IPS-18c (cell line): ENCODE measurements at regions not wholly inside any gene's neighbourhood (a gene's known extent, or its start where the extent isn't known, plus 50 kb on each side); places are given as distances from the start of the nearest gene placed in this dataset.

Experiments used
- H3K4me3 ChIP-seq: 2 replicates; pipeline ENCODE4 v1.7.0; 2013; ENCODE audit warnings: low read depth, mild to moderate bottlenecking, low read length, moderate library complexity; ENCODE audit not compliant: insufficient read depth
- H3K9me3 ChIP-seq: one replicate; pipeline ENCODE4 v1.6.1; 2013; ENCODE audit warnings: mild to moderate bottlenecking, low read length, moderate library complexity; ENCODE audit not compliant: control insufficient read depth, insufficient read depth

DNA sequence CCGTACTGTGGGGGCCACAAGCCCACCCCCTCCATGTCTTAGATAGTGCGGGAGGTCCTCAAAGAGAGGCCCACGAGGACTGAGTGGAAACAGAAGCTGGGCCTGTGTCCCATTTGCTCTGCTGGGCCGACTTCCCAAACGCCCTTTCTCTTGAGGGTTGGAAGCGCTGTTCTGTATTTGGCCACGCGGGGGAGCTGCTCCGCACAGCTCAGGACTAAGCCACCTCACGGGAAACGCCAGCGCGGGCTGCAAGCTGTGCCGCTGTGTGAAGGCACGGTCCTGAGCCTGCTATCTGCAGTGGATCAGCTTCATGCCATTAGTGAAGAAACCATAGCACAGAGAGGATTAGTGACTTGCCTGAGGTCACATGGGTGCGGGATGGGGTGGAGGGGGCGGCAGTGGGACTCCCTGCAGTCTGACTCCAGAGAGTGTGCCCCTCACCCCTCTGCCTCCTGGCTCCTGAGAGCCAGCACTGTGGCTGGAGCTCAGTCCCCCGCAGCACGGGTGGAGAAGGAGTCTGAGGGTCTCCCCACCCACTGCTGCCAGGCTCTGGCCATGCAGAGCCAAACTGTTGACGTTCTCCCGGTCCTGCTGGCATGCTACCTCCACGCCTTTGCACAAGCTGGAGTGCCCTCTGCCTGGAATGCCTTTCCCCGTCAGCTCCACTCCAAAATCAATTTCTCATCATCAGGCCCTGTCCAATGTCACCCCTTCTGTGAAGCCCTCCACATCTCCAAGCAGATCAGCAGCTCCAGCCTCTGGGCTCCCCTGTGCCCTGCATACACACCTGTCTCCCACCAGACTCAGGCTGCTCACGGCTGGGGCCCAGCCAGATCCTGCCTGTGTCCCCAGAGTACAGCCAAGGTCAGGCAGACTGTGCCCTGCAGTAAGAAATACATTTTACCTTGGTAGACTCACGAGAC is 51.5 kb upstream of the LRRC32 start:
- H3K4me3 ChIP-seq, result peak overlapping the region; percentile 2; the same call in 1 of the 2 replicates
- no peaks in the 10 kb centered on the region for H3K9me3 ChIP-seq

DNA sequence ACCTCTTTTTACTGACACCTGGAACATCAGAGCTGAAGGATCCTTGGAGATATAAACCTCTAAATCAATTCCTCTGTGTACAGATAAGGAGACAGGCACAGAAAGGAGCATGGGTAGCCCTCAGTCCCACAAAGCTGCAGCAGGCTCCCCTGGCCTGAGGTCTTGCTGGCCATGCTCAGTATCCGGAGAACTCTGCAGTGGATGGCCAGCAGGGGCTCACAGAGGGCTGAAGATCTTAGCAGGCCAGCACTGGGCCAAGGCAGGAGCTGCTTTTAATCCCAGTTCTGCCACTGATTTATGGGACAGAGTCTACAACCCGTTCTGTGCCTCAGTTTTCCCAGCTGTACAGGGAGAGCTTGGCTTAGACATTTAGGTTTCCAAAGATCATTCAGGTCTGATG is 52.6 kb upstream of the LRRC32 start:
- Histone ChIP-seq H3K4me3 (no peak overlapping the region), H3K9me3 (no peaks in the 10 kb centered on the region)

DNA sequence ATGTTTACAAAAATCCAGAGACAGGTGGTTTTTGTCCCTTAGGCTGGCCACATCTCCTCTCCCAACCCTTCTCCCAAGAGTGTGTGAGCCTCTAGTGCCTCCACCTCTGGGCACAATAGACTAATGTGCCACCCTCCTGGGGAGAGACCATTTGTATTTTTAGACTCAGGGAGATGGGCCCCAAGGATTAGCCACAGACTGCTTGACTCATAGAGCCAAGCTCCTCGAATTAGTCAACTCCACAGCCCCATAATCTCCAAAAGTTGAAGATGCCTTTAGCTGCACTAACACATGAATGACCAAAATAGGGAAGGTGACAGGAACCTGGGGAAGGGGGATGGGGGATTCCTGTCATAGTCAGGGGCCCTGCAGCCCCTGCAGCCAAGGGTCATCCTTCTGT is 53.0 kb upstream of the LRRC32 start:
- Histone ChIP-seq H3K9me3 (no peaks in the 10 kb centered on the region), H3K4me3 (no peak overlapping the region)

DNA sequence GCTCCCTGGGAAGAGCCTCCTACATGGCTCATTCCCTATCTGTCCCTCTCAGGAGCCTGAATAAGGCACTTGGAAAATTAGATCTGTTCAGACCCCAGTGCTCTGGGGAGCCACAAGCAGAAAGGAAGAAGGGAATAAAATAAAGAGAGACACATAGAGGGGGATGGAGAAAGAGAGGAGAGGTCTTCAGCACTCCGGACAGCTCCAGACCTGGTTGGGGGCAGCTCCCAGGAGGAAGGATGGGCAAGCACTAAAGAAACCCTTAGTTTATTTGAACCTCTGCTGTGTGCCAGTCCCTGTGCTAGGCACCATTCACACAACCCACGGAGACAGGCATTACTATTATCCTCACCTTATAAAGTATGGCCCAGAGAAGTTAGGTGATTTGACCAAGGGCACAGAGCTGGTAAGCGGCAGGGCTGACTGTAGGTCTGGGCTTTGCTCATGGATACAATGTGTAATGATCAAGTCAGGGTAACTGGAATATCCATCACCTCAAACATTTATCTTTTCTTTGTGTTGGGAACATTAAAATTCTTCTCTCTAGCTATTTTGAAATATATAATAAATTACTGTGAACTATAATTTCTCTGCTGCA is 53.7 kb upstream of the LRRC32 start:
- Histone ChIP-seq H3K4me3 (no peak overlapping the region), H3K9me3 (no peaks in the 10 kb centered on the region)

DNA sequence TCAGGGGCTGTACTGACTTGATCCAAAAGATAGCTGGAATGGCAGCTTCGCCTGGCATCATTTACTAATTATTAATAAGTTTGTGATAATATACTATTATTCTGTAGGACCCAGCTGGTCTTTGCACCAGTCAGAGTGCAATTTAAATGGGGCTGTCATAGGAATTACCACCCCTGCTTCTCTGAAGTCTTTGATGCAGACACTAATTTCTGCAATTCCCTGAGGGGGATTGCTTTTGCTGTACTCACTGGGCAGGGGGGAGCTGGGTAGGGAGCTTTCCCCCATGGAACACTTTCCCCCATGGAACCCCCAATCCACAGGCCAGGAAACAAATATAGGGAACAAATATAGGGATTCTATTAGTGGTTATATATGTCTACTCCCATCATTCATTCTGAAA is 54.9 kb upstream of the TSKU start:
- H3K9me3 ChIP-seq, result no peaks in the 10 kb centered on the region
- H3K4me3 ChIP-seq, result no peak overlapping the region

DNA sequence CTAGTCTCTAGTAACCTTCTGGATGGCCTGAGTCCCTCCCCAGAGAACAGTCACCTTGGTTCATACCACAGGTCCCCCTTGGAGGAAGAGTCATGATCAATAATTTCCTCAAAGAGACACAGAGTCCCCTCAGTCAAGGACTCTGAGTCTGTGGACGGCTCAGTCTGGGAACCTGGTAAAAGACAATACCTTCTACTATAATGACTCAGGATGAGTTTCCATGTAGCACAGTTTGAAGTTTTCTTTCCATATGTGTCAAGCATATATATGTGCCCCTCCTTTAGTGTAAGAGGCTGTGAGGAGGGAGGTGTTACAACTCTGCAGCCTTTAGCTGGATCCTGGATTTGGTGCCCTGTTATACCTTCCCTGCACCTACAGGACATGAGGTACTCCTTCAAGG is 54.4 kb upstream of the TSKU start:
- no peak overlapping the region for H3K4me3 ChIP-seq
- no peaks in the 10 kb centered on the region for H3K9me3 ChIP-seq

DNA sequence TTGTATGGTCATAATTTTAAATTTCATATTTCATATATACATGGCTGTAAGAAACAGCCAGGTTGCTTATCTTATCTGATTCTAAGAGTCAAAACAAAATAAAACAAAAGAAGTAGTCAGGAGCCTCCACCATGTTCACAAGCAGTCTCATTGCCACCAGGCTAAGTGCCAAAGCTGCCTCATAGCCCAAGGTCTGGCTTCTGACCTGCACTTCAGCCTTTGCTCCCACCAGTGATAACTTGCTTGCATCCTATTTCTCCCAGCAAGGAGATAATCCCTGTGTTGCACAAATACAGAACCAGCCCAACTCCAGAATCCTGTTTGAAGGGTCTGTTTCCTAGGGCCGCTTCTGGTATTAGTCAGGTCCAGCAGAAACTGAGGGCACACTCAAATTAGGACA is 53.9 kb upstream of the TSKU start:
- Histone ChIP-seq H3K9me3 (no peaks in the 10 kb centered on the region), H3K4me3 (no peak overlapping the region)

DNA sequence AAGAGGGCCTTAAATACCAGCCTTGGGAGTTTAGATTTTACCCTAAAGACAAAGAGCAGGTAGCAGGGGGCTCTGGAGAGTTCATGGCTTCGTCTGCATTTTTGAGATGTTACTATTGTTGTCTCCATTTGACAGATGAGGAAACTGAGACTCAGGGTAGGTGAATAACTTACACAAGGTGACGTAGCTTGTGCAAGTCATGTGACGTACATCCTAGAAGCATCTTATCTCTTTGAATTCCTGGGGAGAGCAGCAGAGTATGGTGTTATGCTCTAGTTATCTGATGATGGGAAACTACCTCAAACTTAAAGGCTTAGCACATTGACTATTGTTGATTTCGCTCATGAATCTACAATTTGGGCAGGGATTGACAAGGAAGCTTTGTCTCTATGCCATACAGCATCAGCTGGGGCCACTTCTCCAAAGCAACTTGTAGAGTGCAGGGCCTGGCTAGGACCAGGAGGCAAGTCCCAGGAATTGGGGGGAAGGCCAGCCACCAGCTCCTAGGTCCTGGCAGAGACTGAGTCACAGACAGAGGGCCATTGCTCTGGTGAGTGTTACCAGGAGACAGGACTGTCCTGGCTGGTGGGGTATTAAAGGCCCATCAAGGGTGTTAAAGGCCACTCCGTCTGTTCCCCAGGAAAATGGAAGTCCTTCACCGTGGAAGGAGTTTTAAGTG is 52.1 kb upstream of the TSKU start:
- H3K9me3 ChIP-seq, result no peaks in the 10 kb centered on the region
- no peak overlapping the region for H3K4me3 ChIP-seq

DNA sequence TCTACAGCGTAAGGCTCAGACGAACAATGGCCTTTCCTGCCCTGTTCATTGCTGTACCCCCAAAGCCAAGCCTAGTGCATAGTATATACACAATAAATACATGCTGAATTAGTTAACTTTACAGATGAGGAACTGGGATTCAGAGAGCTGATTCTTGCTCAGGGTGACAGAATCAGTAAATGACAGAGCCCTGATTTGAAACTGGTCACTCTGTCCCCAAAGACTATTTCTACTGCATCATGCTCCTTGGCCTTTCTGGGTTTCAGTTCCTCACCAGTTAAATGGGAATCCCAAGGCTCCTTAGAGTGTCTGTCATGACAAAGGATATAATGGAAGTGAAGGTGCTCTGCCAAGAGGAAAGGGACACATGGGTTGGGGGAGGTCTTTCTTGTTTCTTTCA is 50.5 kb upstream of the TSKU start:
- Histone ChIP-seq H3K4me3 (no peak overlapping the region), H3K9me3 (no peaks in the 10 kb centered on the region)
